Smooth muscle cell (in vitro differentiated cells): ENCODE measurements at regions not wholly inside any gene's neighbourhood (a gene's known extent, or its start where the extent isn't known, plus 50 kb on each side); places are given as distances from the start of the nearest gene placed in this dataset.

Experiments
- DNase-seq: peaks from one replicate; lab custom pipeline; 2025; ENCODE audit not compliant: unreplicated experiment; lab: John Stamatoyannopoulos, UW
- H2AFZ ChIP-seq: fragments of 200-600 bp; sonication (generic); 2 replicates; pipeline ENCODE4 v1.6.0; 2016; ENCODE audit warnings: antibody characterized with exemption, low read depth, mild to moderate bottlenecking
- H3F3A ChIP-seq: fragments of 200-600 bp; sonication (generic); 2 replicates; pipeline ENCODE4 v1.6.0; 2017; ENCODE audit warnings: antibody characterized with exemption, low read depth
- H3K27ac ChIP-seq: fragments of 200-600 bp; sonication (generic); 2 replicates; pipeline ENCODE4 v1.5.1; 2016; ENCODE audit warnings: low read depth, mild to moderate bottlenecking
- H3K27me3 ChIP-seq: fragments of 200-600 bp; sonication (generic); 2 replicates; pipeline ENCODE4 v1.6.1; 2016; ENCODE audit warnings: low read depth, mild to moderate bottlenecking
- H3K36me3 ChIP-seq: fragments of 200-600 bp; sonication (generic); 2 replicates; pipeline ENCODE4 v1.5.1; 2016; ENCODE audit warnings: low read depth
- H3K4me1 ChIP-seq: fragments of 200-600 bp; sonication (generic); 2 replicates; pipeline ENCODE4 v1.5.1; 2016; ENCODE audit warnings: low read depth
- H3K4me2 ChIP-seq: fragments of 200-600 bp; sonication (generic); 2 replicates; pipeline ENCODE4 v1.6.0; 2016; ENCODE audit warnings: mild to moderate bottlenecking
- H3K4me3 ChIP-seq: fragments of 200-600 bp; sonication (generic); 2 replicates; pipeline ENCODE4 v1.5.1; 2016; ENCODE audit warnings: mild to moderate bottlenecking
- H3K79me2 ChIP-seq: fragments of 200-600 bp; sonication (generic); 2 replicates; pipeline ENCODE4 v1.6.0; 2016; ENCODE audit warnings: low read depth, mild to moderate bottlenecking
- H3K9ac ChIP-seq: fragments of 200-600 bp; sonication (generic); 2 replicates; pipeline ENCODE4 v1.6.0; 2016; ENCODE audit warnings: low read depth
- H3K9me3 ChIP-seq: fragments of 200-600 bp; sonication (generic); replicated peaks from 2 replicates; pipeline ENCODE4 v1.5.1; 2016; ENCODE audit warnings: low read depth
- H4K20me1 ChIP-seq: fragments of 200-600 bp; sonication (generic); 2 replicates; pipeline ENCODE4 v1.6.0; 2016; ENCODE audit warnings: low read depth
- CTCF ChIP-seq: fragments of 200-600 bp; sonication (generic); IDR thresholded peaks from 2 replicates; pipeline ENCODE4 v1.5.1; 2017; ENCODE audit warnings: borderline replicate concordance, mild to moderate bottlenecking, antibody characterized with exemption; ENCODE audit not compliant: insufficient read depth, poor library complexity, severe bottlenecking
- WGBS: methylation state at CpG from one replicate; pipeline ENCODE4 v1.1.7; 2016; ENCODE audit warnings: low lambda C conversion rate; 5-methylcytosine and 5-hydroxymethylcytosine counted together

GRCh38 chr17:69860142-69860680 is 214.8 kb upstream of the KCNJ16 start:
- H3K27me3 ChIP-seq = no peaks in the 10 kb centered on the region
- TF ChIP-seq CTCF = no peak
- H4K20me1 ChIP-seq = no peaks in the 10 kb centered on the region
- no peaks in the 10 kb centered on the region for H3K4me1 ChIP-seq
- H3F3A ChIP-seq = no peaks in the 10 kb centered on the region
- no peaks in the 10 kb centered on the region for H3K36me3 ChIP-seq
- no peak overlapping the region for H3K4me3 ChIP-seq
- no peak overlapping the region for H2AFZ ChIP-seq
- peaks cover 8% of the 10 kb centered on the region for H3K9me3 ChIP-seq
- H3K4me2 ChIP-seq = no peak overlapping the region
- no peak overlapping the region for H3K27ac ChIP-seq
- no peak overlapping the region for H3K9ac ChIP-seq
- H3K79me2 ChIP-seq = no peaks in the 10 kb centered on the region
- no peak for DNase-seq
- 88% methylated on average over 3 of the region's 3 CpGs for WGBS

GRCh38 chr17:69864462-69864861 is 210.6 kb upstream of the KCNJ16 start:
- Histone ChIP-seq H3K4me3 (no peak overlapping the region), H3K36me3 (no peaks in the 10 kb centered on the region), H3K9me3 (no peaks in the 10 kb centered on the region), H3K27ac (no peak overlapping the region), H3K4me1 (no peaks in the 10 kb centered on the region), H3K9ac (no peak overlapping the region), H3F3A (no peaks in the 10 kb centered on the region), H4K20me1 (no peaks in the 10 kb centered on the region), H3K79me2 (no peaks in the 10 kb centered on the region), H3K27me3 (no peaks in the 10 kb centered on the region), H3K4me2 (no peak overlapping the region), H2AFZ (no peak overlapping the region)
- WGBS = 94% methylated on average over 2 of the region's 2 CpGs
- TF ChIP-seq CTCF = no peak
- no peak for DNase-seq

- TF ChIP-seq CTCF = no peak
- Histone ChIP-seq H3F3A (no peaks in the 10 kb centered on the region), H3K4me1 (peaks cover 25% of the 10 kb centered on the region), H4K20me1 (no peaks in the 10 kb centered on the region), H3K36me3 (no peaks in the 10 kb centered on the region), H2AFZ (no peak overlapping the region), H3K9me3 (no peaks in the 10 kb centered on the region), H3K9ac (no peak overlapping the region), H3K27me3 (no peaks in the 10 kb centered on the region), H3K27ac (peak overlapping the region; percentile 71), H3K4me3 (no peak overlapping the region), H3K79me2 (no peaks in the 10 kb centered on the region), H3K4me2 (peak overlapping the region; percentile 29)
- no peak for DNase-seq
- WGBS = 82% methylated on average over 1 of the region's 1 CpG
These were observed 205.4 kb upstream of the KCNJ16 start for GRCh38 chr17:69869667-69870066.

- 44% methylated on average over 1 of the region's 1 CpG for WGBS
- Histone ChIP-seq H3K9ac (no peak overlapping the region), H3K4me1 (peaks cover 25% of the 10 kb centered on the region), H4K20me1 (no peaks in the 10 kb centered on the region), H3K36me3 (no peaks in the 10 kb centered on the region), H3K27ac (peak overlapping the region; percentile 71), H3K4me2 (peak overlapping the region; percentile 57), H3K4me3 (no peak overlapping the region), H3K27me3 (no peaks in the 10 kb centered on the region), H3K9me3 (no peaks in the 10 kb centered on the region), H2AFZ (no peak overlapping the region), H3K79me2 (no peaks in the 10 kb centered on the region), H3F3A (no peaks in the 10 kb centered on the region)
- DNase-seq = no peak
- no peak for TF ChIP-seq CTCF
These were observed 204.9 kb upstream of the KCNJ16 start for GRCh38 chr17:69870091-69870530.
